Right lobe of liver (tissue), 4 donors: ENCODE measurements at regions not wholly inside any gene's neighbourhood (a gene's known extent, or its start where the extent isn't known, plus 50 kb on each side); places are given as distances from the start of the nearest gene placed in this dataset.

Experiments used
- POLR2A ChIP-seq: fragments of 450-650 bp; IDR thresholded peaks from one replicate; pipeline ENCODE4 v1.6.1; 2017; ENCODE audit warnings: antibody characterized with exemption, mild to moderate bottlenecking
- TF ChIP-seq, protein P1 (sequence below), 4 donors: fragments of 200-600 bp in 3 of 4; fragments of 450-650 bp in 1 of 4; IDR thresholded peaks; one replicate each; pipeline versions ENCODE4 v1.5.1 to v1.8.0; 2016 to 2022; ENCODE audit warnings: antibody characterized with exemption in 4 of 4, mild to moderate bottlenecking in 2 of 4
- donor health status: DM: no; HTN: no; CAD: no.
- donor health status: DM: no; HTN: no; CAD: no.
- donor health status: DM: no; HTN: yes; CAD: no.

DNA sequence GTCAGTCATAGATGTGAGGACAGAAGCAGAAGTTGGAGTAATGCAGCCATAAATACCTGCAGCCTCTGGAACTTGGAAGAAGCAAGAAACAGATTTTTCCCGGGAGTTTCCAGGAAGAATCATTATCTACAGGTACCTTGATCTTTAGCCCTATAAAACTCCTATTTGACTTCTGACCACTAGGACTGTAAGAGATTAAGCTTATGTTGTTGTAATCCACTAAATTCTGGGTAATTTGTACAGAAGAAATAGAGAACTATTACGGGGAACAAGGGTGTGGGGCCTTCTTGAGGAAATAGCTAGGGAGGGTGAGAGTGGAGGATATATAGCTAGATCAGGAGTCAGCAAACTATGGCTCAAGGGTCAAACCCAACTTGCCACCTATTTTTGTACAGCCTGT lies 353.2 kb downstream of the SLC4A3 start:
- TF ChIP-seq POLR2A: no peak
- TF ChIP-seq, protein P1, sequence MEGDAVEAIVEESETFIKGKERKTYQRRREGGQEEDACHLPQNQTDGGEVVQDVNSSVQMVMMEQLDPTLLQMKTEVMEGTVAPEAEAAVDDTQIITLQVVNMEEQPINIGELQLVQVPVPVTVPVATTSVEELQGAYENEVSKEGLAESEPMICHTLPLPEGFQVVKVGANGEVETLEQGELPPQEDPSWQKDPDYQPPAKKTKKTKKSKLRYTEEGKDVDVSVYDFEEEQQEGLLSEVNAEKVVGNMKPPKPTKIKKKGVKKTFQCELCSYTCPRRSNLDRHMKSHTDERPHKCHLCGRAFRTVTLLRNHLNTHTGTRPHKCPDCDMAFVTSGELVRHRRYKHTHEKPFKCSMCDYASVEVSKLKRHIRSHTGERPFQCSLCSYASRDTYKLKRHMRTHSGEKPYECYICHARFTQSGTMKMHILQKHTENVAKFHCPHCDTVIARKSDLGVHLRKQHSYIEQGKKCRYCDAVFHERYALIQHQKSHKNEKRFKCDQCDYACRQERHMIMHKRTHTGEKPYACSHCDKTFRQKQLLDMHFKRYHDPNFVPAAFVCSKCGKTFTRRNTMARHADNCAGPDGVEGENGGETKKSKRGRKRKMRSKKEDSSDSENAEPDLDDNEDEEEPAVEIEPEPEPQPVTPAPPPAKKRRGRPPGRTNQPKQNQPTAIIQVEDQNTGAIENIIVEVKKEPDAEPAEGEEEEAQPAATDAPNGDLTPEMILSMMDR (IDR thresholded peaks at IDR 0.05): no peak
